Stimulated activated CD4-positive, alpha-beta T cell treated with anti-CD3 and anti-CD28 coated beads, Interleukin-1b, Interleukin-23, amount 100 ng/mL, for 1 hour (primary cell): ENCODE measurements at regions not wholly inside any gene's neighbourhood (a gene's known extent, or its start where the extent isn't known, plus 50 kb on each side); places are given as distances from the start of the nearest gene placed in this dataset.

Source experiments
- DNase-seq, 2 donors: peaks; one replicate each; pipeline ENCODE4 v3.0.0-alpha.2; 2020; ENCODE audit warnings: low read depth in 2 of 2

- no peak for DNase-seq
These were observed 191.8 kb downstream of the TOMM20 start for GRCh38 chr1:234936612-234937389.

GRCh38 chr1:234934611-234935033 is 194.0 kb downstream of the TOMM20 start:
- DNase-seq, result no peak

- DNase-seq, result no peak
These were observed 195.2 kb downstream of the TOMM20 start for GRCh38 chr1:234933475-234933874.

GRCh38 chr1:234932511-234933430 is 195.9 kb downstream of the TOMM20 start:
- no peak for DNase-seq

DNA sequence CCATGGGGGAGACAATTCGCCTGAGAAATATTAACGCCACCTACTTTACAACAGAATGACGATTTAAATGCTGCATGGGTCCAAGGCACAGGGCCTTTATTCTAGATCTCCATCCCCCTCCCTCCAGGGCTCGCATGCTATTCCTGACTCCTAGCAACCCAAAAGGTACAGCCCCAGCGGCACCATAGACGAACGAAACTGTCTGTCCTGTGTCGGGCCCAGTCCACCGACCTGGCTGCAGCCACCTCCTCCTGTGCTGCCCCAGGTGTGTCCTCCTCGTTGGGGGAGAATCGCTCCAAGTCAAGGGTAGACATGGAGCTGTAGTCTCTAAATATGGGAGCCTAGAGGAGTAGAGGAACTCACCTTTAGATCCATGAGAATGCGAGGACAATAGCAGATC is 196.5 kb downstream of the TOMM20 start:
- no peak for DNase-seq

DNA sequence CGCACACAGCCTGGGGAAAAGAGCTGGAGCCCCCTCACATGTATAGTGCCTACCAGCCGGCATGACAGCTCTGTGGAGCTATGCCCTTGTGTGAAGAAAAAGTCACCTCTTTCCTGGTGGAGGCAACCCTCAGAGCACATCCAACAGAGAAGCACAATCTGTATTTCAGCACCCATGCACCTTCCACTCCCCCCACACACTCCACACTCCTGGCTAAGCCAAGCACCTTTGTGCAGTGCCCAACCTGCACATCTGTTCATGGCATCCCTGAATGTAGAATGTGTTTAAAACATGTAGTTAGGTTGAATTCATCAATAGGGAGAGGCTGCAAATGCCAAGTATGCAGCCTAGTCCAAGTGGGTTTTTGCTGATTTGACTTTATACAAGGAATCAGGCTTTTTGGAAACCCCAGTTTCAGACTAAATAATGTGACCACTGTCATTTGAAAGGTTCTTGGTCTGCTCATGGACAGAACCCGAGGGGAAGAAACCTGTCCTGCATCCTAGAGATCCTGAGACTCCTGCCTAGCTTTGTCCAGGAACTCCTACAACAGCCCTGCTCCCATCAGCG is 197.1 kb downstream of the TOMM20 start:
- DNase-seq, result no peak

GRCh38 chr1:234929369-234929768 is 199.3 kb downstream of the TOMM20 start:
- no peak for DNase-seq

GRCh38 chr1:234928642-234929041 is 200.0 kb downstream of the TOMM20 start:
- no peak for DNase-seq

DNA sequence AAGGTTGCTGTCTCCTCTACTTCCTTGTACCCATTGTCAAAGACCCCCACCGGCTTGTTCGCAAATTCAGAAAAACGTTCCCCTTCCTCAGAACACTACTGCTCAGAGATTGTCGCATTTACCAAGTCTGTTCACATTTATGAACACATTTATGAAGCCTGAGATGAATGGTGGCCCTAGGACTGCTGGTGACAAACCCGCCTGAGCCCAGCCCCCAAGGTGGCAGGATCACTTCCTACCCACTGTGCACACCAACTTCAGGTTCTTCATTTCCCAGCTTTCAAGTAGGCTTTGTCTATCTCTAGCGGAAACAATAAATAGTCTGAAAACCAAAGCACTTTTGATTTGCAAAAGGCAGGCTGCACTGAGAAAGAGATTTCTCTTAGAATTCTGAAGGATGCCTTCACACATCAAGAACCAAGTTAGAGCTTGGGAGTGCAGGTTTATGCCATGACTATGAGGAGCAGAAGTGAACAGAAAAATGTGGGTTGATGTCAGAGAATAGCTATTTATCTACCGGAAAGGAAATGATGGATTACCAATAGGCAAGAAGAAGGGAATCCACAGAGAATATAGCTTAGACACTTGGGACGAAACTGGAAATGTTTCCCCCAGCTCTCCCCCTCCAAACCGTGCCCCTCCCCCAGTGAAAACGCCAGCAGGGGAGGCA is 200.5 kb downstream of the TOMM20 start:
- DNase-seq, result no peak

DNA sequence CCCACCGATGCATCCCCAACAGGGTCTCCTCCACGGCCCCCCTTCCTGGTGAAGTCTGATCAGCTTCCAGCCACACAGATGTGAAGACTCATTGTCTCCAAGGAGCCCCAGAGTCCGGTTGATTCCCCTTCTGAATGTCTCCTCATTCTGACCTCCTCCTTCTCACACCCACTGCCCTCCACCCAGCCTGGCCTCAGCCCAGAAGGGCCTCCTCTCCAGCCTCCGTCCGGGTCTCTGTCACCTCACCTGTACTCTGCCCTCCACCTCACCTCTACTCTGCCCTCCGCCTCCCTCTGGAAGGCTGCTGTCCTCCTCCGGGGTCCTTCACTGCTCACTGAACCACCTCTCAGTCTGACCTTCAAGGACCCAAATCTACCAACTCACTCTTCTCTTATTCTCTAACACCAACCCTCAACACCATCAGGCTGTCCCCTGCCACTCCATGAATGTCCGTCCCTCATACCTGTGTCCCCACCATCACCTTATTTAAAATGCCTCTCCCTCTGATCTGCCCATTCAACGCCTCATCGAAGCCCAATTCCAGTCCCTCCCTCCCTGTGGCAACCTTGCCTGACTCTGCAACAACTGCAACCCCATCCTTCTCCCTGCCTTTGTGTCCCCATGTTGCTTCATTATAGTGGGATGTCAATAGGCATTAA is 201.2 kb downstream of the TOMM20 start:
- no peak for DNase-seq

DNA sequence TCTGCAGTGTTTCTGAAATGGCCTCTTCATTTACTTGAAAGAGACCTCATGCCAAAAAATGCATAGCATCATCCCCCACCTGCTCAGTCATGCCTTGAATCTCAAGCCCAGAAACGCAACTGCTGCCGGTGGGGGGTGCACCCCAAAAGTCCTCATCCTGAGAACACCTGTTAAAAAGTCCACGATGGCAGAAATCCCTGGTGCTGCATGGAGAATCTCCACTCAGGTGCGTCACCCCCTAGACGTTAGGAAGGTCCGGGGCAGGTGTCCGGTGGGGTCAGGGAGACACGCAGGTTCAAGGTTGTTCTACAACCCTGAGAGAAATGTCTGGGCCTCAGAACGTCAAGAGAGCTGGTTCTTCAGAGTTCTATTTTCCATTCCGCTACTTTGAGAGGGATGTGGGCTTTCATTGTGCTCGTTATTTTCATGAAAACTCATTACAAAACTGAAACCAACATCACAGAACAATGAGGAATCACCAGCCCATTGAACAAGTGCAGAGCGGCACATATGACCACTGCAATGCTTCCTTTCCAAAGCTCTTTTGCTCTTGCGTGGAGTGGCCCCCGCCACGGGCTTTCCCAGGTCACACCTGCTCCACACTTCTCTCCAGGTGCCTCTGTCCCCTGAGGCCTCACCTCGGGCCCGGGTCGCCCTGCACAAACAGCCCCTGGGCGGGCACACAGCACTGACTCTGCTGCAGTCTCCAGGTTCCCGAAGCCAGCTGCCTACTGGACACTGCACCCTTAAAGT is 201.9 kb downstream of the TOMM20 start:
- DNase-seq, result no peak

DNA sequence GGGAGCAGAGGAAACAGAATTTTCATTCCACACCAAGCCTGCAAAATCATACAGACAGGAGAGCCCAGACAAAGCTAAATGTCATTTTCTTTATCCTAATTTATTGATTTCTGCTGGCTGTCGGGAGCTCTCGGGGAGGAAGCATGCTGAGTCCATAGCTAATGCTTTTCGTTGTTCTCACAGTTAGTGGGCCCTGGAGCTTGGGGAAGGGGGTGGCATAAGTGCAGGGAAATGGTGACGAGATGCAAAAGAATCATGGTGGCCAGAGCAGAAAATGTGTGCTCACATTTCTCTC is 202.4 kb downstream of the TOMM20 start:
- no peak for DNase-seq

- no peak for DNase-seq
These were observed 203.0 kb downstream of the TOMM20 start for GRCh38 chr1:234925440-234926263.

DNA sequence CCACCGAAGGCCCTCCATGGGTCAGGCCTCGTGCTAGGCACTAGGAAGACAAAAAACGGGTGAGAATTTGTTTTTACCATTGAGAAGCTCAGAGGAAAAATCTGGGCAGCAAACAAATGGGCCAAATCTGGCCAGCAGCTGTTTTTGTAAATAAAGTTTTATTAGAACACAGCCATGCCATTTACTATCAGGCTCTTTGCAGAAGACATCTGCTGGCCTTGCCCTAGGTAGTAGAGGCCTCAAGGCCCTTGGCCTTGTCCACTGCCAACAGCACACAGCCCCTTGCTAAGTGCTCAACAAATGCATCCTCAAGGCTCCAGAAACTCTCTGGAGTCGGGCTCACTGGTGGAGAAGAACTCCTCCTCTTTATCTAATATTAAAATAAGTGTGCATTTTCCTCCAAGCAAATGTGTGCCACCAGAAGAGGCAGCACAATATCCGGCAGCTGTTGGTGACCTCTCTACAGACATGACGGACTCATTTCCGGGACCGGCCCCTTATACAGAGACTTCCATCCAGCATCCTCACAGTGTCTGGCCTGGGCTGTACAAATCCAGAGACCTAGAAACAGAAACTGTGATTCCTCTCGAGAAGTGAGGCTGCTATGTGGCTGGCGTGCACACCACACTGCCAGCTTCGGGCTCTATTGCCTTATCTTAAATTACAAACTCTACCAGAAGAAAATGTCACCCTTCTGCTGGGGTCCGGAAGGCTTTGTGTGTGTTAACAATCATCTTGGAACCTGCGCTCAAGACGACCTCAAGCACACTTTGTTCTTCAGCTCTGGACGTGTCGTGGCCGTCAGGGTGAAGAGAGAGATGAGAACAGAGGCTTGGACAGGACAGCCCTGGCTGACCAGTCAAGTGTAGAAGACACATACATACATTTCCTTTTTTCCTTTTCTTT is 203.9 kb downstream of the TOMM20 start:
- no peak for DNase-seq

DNA sequence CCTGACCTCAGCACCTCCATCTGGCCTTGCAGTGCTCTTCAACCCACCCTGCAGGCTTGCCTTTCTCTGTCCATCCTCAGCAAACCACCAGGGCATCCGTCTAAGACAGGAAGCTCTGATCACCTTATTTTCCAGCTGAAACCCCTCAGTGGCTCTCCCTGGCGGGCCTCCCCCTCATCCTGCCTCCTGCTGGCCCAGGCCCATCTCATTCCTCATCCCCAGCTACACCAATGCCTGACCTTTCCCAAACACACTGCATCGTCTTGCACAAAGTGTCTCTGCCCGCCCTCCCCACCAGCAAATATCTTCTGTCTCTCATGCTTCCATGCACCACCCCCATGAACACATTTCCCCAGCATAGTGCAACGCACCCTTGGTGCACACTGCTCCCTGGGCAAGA is 205.0 kb downstream of the TOMM20 start:
- no peak for DNase-seq

- no peak for DNase-seq
These were observed 205.7 kb downstream of the TOMM20 start for GRCh38 chr1:234922987-234923386.

- no peak for DNase-seq
These were observed 207.2 kb downstream of the TOMM20 start for GRCh38 chr1:234921266-234922062.

DNA sequence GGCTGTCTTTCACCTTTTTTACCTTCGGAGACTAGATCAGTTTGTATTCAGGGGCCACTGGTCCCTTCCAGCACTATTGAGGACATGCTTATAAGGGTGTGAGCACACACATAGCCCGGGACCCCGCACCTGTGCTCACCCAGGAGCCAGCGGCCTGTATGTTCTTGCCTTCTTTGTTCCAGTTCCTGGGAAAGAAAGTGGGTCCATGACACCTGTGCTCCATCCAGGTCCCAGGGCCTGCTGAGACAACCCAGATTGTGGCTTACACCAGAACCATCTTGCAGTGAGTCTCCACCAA is 207.8 kb downstream of the TOMM20 start:
- no peak for DNase-seq
